ENCODE measurements at regions not wholly inside any gene's neighbourhood (a gene's known extent, or its start where the extent isn't known, plus 50 kb on each side); places are given as distances from the start of the nearest gene placed in this dataset.

GRCh38 chr2:128449226-128450061, 130.8 kb upstream of the HS6ST1 start:
- DNase-seq (ENCODE audit: low read depth in 2 of 2) = no peak

- DNase-seq (ENCODE audit: low read depth in 2 of 2) = no peak
These were observed 131.8 kb upstream of the HS6ST1 start for GRCh38 chr2:128450211-128451024.

GRCh38 chr2:128451084-128452023, 132.7 kb upstream of the HS6ST1 start:
- DNase-seq (ENCODE audit: low read depth in 2 of 2) = no peak

- DNase-seq (ENCODE audit: low read depth in 2 of 2) = no peak
These were observed 133.3 kb upstream of the HS6ST1 start for GRCh38 chr2:128452024-128452411.

GRCh38 chr2:128452536-128453530, 134.2 kb upstream of the HS6ST1 start:
- DNase-seq (ENCODE audit: low read depth in 2 of 2) = no peak

- no peak for DNase-seq (ENCODE audit: low read depth in 2 of 2)
These were observed 136.5 kb upstream of the HS6ST1 start for GRCh38 chr2:128454980-128455720.

GRCh38 chr2:128455721-128456050, 137.0 kb upstream of the HS6ST1 start:
- DNase-seq (ENCODE audit: low read depth in 2 of 2) = no peak

GRCh38 chr2:128456281-128456680, 137.6 kb upstream of the HS6ST1 start:
- no peak for DNase-seq (ENCODE audit: low read depth in 2 of 2)

- no peak for DNase-seq (ENCODE audit: low read depth in 2 of 2)
These were observed 138.4 kb upstream of the HS6ST1 start for GRCh38 chr2:128457006-128457604.

GRCh38 chr2:128457716-128458115, 139.0 kb upstream of the HS6ST1 start:
- DNase-seq (ENCODE audit: low read depth in 2 of 2) = no peak

- DNase-seq (ENCODE audit: low read depth in 2 of 2) = no peak
These were observed 139.8 kb upstream of the HS6ST1 start for GRCh38 chr2:128458505-128458904.

GRCh38 chr2:128464456-128464855, 145.8 kb upstream of the HS6ST1 start:
- no peak for DNase-seq (ENCODE audit: low read depth in 2 of 2)

GRCh38 chr2:128465246-128466170, 146.8 kb upstream of the HS6ST1 start:
- DNase-seq (ENCODE audit: low read depth in 2 of 2) = no peak

GRCh38 chr2:128466376-128466775, 147.7 kb upstream of the HS6ST1 start:
- no peak for DNase-seq (ENCODE audit: low read depth in 2 of 2)

- DNase-seq (ENCODE audit: low read depth in 2 of 2) = no peak
These were observed 148.1 kb upstream of the HS6ST1 start for GRCh38 chr2:128466776-128467175.

- no peak for DNase-seq (ENCODE audit: low read depth in 2 of 2)
These were observed 148.8 kb upstream of the HS6ST1 start for GRCh38 chr2:128467321-128467969.

GRCh38 chr2:128468186-128468920, 149.7 kb upstream of the HS6ST1 start:
- no peak for DNase-seq (ENCODE audit: low read depth in 2 of 2)

Measured in fibroblast of skin of left biceps (primary cell).